GM19455 (cell line): ENCODE measurements at regions not wholly inside any gene's neighbourhood (a gene's known extent, or its start where the extent isn't known, plus 50 kb on each side); places are given as distances from the start of the nearest gene placed in this dataset.
"Not testable (repeated sequence)": the region's sequence is repeated elsewhere in the genome, so short reads cannot be mapped to it uniquely, and the experiment has no call there.

Experiments
- ATAC-seq: cut with Tn5 transposase; IDR thresholded peaks from one replicate; pipeline ENCODE4 v1.9.1; 2021; ENCODE audit not compliant: unreplicated experiment

DNA sequence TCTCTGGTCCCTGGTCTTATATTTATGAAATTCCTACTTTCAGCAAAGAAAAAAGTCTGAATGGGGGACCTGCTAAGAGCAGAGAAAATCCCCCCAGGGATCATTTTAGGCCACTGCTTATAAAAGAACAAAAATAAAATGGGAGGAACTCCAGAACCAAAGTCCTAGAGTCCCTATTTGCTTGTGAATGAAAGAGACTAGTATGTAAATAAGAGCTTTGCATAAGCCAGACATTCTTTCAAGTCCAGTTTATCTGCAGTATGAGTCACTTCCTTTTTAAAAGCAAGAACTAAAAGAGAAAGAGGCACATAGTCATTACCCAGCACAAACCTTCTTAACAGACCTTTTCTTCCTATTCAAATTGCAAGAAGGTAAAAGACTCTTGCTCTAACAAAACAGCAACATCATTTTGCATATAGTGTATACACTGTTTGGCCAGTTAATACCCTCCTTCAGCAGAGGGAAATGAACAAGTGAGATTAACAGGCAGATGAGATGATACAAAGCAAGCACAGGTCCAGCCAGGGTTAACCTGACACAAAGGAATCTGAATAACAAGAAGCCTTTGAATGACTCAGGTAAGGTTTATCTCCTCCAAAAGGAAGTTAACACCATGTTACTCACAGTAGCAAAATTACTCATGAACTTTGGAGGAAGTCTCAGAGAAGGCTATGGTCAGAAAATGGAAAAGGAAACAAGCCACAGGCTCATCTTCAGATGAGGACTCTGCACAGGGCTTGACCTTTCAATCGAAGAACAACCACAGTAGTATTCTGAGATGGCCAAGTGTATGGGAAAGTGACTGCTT lies 87.3 kb downstream of the PHLDA1 start:
- ATAC-seq = peak; percentile 95

DNA sequence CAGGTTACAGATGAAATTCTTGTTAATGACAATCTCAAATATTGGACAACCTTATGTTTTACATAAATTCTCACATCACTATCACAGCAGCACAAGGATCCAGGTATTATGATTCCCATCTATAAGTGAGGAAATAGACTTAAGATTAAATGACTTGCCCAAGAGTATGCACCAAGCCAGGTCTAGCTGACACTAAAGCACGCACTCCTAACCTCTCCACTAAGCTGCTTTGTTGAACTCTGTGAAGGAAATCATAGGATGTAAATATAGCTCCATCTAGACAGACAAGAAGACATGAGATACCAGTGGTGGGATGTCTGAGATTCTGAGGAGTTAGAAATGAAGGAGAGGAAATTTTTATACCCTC lies 87.9 kb downstream of the PHLDA1 start:
- no peak for ATAC-seq

DNA sequence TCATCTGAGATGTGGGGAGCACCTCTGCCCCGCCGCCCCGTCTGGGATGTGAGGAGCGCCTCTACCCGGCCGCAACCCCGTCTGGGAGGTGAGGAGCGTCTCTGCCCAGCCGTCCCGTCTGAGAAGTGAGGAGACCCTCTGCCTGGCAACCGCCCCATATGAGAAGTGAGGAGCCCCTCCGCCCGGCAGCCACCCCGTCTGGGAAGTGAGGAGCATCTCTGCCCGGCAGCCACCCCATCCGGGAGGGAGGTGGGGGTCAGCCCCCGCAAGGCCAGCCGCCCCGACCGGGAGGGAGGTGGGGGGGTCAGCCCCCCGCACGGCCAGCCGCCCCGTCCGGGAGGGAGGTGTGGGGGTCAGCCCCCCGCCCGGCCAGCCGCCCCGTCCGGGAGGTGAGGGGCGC lies 89.9 kb downstream of the PHLDA1 start:
- not testable (repeated sequence) for ATAC-seq

DNA sequence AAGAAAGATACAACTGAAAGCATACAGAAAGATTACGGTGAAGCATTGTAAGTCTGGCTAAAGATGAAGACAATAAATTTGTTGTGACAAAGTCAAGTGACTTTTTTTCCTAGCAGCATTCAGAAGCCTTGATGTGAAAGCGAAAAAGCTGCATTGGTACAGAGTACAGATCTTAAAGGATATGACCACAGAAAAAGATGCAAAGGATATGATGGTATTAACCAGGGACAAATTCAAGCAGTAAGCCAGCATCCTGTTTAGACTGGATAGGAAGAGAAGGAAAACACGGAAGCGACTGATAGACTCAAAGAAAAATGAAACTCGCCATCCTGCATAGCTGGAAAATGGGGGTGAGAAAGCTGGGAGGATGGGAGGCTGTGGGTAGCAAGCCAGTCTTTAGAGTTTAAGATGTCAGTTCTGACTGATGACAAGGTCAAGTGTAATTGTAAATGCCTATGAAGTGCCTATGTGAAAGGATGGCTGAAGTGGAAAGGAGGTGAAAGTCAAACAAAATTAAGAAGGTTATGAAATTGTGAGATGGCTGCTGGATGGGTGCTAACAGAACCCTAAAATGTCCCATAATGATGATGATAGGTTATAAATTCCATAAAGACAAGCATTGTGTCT lies 92.4 kb downstream of the PHLDA1 start:
- ATAC-seq = no peak

DNA sequence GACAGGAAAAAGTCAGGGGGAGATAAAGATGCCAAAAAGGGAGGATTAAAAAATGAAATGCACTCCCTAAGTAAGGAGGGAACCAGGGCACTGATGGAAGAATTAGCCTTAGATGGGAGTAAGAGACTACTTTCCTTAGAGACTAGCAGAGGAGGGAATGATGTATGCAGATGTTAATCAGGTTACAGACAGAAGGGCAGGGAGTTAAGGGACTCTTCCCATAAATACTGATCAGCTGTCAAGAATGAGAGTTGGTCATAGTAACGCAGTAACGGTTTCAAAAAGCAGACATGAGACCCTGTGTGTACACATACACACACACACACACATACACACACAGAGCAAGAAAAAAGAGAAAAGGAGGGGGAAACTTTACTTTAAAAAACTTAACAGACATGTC lies 93.4 kb downstream of the PHLDA1 start:
- no peak for ATAC-seq

DNA sequence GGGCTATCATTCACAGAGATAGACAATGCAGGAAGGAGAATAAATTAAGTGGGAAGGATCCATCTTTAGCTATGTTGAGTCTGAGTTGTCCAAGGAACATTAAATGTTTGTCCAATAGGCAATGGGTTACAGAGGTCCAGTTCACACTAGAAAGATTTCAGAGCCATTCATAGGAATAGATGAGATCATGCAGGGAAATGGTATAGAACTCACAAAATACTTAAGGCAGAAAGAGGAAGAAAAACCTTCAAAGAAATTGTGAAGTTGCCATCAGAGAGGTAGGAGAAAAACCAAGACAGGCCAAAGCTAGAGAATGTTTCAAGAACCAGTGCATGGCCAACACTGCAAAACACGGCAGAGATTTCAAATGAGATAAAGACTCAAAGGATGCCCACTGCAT lies 94.1 kb downstream of the PHLDA1 start:
- no peak for ATAC-seq

DNA sequence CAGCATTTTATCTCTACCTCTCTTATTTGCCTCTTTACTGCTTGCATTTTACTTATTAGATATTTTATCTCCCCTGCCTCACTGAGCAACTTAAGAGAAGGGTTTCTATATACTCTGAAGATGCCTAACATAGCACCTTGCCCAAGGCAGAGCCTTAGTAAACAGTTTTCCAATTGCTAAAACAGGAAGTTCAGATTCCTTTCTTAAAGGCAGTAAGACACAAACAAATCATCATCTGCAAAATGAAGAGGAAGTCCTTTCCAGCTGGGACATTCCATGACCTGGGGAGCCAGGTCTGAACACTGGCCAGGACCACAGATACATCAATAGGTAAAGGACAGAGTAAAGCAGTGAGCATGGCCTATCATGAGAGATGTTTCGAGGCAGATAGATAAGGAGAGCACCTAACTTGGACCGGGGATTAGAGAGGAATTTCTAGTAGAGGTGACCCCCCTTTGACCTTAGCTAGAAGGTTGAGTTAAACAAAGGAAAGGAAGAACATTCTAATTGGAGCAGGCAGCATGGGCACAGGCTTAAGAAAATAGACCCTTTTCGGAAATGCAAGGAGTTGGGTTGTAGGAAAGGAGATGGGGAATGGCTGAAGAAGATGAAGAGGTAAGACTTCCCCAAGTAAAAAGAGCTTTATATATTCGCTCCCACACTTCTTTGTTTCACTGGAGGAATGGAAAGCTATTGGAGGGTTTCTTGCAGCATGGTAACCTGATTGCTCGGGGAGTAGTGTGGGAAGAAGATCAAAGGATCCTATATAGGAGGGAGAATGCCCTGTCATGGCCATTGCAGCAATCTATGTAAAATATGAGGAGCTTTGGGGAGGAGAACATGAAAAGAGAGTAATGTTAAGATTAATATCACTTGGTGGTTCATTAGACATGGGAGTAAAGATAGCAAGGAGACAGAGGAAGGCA lies 94.8 kb downstream of the PHLDA1 start:
- no peak for ATAC-seq

DNA sequence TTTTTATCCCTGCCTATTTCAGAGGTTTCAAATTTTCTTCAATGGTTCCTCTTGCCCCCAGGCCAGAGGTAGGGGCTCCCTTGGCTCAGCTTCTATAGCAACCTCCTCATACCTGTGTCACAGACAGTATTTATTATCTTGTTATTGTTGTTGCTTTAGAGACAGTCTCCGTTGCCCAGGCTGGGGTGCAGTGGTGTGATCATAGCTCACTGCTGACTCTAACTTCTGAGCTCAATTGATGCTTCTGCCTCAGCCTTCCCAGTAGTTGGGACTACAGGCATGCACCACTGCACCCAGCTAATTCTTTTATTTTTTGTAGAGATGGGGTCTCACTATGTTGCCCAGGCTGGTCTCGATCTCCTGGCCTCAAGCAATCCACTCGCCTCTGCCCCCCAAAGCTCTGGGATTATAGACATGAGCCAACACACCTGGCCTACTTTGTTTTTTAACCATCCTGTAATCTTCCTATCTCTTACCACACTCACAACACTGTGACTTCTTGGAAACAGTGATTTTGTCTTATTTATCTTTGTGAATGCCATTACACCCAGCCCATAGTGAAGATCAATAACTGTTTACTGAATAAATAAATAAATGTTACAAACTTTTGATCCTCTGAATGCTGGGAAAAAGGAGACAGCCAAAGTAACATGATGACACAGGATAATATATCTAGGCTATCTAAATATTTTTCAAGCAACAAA lies 95.9 kb downstream of the PHLDA1 start:
- ATAC-seq = no peak

DNA sequence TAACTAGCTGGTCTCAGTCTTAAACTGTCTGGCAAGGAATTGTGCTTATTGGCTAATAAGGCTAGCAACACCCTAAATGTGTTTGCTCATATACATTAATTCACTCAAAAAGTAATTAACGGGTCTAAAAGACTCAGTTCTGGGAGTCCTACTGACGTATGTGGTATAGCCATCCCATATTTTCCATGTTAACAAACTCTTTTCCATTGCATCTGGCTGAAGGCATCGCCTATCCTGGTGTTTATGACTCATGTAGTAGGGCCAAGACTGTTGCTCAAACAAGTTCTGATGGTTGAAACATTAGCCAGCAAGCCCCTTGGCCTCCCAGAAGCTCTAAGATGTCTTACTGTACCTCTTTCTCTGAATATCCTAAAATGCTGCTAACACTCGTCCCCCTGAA lies 98.5 kb downstream of the PHLDA1 start:
- no peak for ATAC-seq

DNA sequence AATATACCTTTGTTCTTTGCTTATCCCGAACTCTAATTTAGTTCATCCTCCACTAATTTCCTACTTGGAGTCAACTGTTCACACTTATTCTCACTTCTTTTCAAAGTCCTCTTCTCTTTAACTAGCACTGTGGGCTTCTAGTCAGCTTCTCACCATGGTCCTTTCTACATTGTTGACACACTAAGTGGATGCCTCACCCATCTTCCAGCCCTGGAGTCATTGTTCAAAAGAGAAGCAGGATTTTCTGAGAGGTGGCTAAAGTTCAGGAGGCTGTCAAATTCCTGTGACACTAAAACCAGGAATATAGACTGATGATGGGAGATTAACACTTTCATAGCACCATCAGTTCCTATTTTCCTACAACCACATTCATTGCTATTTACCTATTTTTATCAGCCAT lies 99.3 kb downstream of the PHLDA1 start:
- ATAC-seq = no peak

DNA sequence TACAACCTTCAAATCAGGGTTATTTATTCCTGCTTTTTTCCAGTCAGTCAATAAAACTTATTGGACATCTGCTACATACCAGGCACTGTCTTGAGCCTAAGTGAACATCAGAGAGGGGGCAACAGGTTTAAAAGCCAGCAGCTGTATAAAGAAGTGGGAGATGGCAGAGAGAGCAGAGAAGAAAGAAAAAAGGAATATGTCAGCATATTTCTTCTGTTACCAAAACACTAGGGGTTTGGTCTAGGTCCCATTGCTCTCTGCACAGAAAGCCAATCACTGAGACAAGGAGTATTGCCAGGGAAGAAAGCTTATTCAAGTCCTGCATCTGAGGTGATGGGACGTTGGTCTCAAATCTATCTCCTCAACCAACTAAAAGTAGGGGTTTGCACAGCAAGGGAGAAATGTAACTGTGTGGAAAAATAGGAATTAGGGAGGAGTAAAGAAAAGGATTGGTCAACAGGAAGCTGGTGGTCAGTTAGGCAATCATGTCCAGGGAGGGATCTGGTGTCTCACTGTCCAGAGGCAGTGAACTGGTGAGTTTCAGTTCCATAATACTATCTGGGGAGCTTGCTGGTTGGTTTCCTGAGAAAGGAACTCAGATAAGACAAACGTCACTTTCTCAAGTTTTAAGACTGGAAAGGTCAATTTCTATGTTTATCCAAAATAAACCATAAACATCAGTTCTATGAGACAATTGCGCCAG lies 107.5 kb downstream of the PHLDA1 start:
- ATAC-seq = no peak

DNA sequence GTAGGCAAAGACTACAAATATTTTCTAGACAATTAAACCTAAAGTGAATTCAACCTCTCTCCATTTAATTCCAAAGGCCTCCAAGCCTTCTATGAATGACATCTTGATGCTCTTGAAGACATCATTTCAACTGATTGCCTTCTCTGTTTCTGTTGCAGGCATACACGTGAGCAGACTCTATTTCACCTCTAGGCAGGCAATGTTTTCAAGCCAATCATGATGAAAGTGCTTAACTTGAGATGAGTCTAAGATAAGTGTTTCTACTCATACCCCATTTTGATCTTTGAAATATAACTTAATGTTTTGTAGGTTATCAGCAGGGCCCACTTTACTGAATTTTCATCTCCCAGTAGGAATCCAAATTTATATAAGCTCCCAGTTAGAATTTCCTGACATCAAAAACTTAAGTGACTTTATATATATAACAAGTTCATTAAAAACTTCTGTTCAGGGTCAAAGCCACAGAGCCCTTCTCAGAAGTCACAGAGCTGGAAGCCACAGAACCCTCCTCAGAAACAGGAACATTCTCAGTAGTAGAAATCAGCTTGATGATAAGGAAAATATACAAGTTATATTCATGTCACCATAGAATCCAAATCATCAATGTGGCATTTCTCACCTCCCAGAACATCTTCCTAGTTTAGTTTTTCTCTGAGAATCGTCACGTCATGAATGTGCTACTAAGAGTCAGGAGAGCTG lies 108.5 kb downstream of the PHLDA1 start:
- ATAC-seq = no peak

DNA sequence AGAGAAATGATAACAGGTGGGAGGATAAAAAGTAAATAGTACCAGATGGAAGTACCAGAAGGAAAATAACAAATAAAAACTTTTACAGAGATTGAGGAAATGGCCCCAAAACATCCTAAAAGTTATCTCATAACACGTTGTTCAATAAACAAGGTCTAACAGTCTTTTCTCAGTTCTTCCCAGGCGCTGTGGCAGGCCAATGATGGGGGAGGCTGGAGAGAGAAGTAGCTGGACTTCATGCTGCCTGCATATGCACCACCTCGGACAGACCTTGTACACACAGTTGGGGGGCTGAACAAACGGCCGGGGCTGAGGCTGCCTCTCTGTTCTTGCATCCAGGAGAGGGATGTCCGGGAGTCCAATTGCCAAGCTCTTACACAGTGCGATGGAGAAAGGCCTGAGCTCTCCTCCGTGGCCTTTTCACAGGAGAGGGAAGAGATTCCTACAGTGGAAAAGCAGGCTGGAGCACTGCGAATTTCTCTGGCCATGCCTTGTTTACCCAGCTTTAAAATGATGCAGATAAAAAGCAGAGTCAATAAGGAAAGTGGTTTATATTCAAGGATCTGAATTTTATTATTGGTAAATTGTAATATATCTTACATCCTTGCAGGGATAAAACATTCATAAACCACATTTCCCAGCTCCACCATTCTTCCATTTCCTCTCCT lies 109.8 kb downstream of the PHLDA1 start:
- ATAC-seq = no peak

DNA sequence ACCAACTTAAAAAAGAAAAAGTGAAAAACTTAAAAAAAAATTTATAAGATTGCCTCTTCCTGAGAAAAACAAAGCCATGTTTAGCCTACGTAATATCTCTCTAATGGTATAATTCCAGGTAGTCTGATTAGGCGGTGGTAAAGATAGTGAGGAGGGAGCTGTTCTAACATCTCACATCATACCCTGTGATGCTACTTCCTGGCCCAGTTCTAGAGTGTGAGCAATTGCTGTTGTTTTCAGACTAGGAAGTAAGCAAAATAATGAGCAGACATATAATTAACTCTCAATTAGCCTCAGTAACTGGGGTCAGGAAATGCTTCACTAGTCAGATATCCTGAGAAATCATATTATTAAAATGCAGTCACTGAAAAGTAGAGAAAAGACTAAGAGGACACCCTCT lies 113.9 kb downstream of the PHLDA1 start:
- ATAC-seq = no peak

DNA sequence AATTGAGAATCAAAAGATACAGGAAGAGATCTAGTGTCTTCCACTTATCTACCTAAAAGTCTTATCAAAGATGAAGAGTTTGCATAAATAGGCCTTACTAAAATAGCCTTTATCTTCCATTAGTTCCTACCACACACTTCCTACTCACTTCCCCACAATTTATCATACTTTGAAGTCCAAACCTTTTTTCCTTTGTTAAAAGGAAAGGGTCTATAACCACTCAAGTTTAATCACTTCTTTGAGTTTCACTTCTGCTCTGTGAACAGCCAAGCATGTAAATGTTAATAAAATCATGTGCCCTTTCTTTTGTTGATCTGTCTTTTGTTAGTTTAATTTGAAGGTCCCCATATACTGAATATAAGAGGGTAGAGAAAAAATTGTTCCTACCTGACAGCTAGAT lies 114.5 kb downstream of the PHLDA1 start:
- ATAC-seq = no peak

DNA sequence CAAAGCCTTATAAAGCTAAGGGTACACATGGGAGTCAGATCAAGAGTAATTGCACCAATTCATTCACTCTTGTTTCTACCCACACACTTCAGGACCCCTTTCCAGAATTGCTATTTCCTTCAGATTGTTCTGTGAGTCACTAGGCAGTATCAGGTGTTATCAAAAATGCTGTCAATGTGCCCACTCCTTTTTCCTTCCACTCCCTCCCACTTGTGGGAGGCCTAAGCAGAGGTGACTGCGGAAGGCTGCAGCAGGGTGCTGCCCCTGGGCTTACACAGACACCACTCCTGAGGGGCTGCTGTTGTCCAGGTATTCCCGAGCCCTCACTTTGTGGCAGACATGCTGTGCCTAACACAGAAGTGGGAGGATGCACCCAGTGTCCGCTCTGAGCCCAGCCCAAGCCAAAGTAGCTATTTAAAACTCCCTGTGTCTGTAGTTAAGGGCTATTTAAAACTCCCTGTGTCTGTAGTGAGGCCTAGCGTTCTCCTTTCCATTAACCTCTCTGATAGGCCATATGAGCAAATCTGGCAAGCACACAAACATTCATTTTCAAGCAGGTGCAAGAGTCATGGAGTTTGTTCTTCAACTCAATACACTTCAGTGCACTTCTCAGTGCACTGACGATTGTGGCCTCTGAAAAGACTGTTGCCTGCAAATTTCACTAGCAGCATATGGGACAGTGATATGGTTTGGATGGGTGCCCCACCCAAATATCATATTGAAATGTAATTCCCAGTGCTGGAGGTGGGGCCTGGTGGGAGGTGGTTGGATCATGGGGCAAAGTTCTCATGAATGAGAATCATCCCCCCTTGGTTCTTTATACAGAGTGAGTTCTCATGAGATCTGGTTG lies 117.8 kb downstream of the PHLDA1 start:
- no peak for ATAC-seq

DNA sequence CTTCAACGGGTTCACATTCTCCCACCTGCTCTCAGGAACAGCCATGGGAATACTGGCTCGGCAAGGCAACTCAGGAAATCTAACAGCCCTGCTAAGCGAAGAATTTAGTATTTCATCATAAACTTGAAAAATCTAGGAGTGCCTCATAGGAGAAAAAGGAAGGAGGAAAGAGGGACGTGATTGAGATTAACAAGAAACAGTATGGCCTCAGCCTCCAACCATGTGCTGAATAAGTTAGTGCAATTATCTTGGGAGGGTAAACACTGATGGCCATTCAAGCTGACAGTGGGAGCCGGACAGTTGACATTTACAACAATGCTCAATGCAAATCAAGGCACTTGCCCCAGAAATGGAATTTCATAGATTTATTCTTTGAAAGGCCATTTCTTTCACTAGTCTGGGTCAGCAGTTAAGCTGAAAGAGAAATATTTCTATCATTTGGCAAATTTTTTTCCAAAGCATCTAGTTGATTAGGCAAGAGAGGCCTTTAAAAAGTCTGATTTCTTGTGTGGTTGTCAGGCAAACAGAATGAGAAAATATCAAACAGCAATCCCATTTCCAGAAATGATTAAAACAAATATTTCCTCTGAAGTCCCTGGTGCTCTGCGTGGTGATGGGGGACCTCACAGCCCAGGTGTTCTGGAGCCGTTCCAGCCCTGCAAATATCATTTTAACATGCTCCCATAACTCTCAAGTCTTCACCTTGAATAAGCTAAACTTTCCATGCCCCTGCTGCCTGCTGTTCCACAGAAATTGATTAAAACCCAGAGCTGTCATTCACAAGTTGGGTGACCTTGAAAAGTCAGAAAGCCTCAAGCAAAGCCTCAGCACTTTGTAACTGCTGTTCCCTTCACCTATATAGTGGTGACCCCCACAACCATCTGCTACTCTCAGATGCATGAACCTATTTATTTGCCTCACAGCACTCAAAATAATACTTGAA lies 121.6 kb downstream of the PHLDA1 start:
- no peak for ATAC-seq
